ENCODE measurements at regions not wholly inside any gene's neighbourhood (a gene's known extent, or its start where the extent isn't known, plus 50 kb on each side); places are given as distances from the start of the nearest gene placed in this dataset.

DNA sequence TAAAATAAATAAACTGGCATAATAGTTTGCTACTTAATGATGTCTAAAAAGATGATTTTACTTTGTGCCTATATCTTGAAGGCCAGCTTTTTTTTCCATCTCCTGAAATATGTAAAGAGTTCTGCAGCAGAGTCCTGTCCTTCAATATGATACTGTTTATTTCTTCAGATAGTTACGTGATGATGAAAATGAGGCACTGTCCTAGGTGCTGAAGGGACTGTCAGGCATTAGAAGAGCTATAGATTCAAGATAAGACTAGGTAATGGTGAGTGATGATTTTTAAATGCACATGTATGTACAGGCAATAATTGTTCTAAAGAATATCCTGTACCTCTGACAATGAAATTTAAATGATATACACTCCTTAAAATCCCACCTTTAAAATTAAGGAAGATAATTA is 326.9 kb upstream of the DNAJC19 start:
- Histone ChIP-seq H3K9me3 (peaks cover 2% of the 10 kb centered on the region), H3K27ac (no peak overlapping the region), H3K4me3 (no peak overlapping the region), H3K36me3 (no peaks in the 10 kb centered on the region), H3K27me3 (no peaks in the 10 kb centered on the region), H3K4me1 (no peaks in the 10 kb centered on the region)
- TF ChIP-seq EP300 (IDR thresholded peaks at IDR 0.05) (no peak), POLR2AphosphoS5 (IDR thresholded peaks at IDR 0.05) (no peak), POLR2A (IDR thresholded peaks at IDR 0.05) (no peak), CTCF (IDR thresholded peaks at IDR 0.05) (no peak)
- WGBS: 7% methylated on average over 1 of the region's 1 CpG
- DNase-seq (ENCODE audit: low spot score in 2 of 2): no peak

- 27% methylated on average over 5 of the region's 5 CpGs for WGBS
- TF ChIP-seq EP300 (IDR thresholded peaks at IDR 0.05) (no peak), CTCF (IDR thresholded peaks at IDR 0.05) (no peak), POLR2A (IDR thresholded peaks at IDR 0.05) (no peak), POLR2AphosphoS5 (IDR thresholded peaks at IDR 0.05) (no peak)
- DNase-seq (ENCODE audit: low spot score in 2 of 2): no peak
- H3K9me3 ChIP-seq: no peaks in the 10 kb centered on the region
- peaks cover 3% of the 10 kb centered on the region for H3K27me3 ChIP-seq
- H3K4me1 ChIP-seq: no peaks in the 10 kb centered on the region
- no peaks in the 10 kb centered on the region for H3K36me3 ChIP-seq
- no peak overlapping the region for H3K27ac ChIP-seq
- H3K4me3 ChIP-seq: no peak overlapping the region
These were observed 323.8 kb upstream of the DNAJC19 start for GRCh38 chr3:181313335-181313734.

DNA sequence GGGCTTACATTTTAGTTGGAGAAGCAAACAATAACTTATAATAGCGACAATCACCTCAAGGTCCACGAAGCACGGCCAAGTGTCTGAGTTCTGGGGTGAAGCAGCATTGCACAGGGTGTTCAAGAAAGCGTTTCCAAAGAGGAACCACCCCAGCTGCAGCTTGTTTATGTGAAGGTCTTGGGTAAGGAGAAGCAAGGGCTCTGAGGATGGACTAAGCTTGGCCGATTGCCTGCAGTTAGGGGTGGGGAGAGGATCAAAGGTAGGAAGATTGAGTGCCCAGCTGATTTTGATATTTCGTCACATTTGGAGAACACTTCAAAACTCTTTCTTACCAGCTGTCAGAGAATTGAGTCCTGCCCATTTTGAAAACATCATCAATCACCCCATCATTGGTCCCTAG is 321.6 kb upstream of the DNAJC19 start:
- WGBS: 65% methylated on average over 6 of the region's 6 CpGs
- Histone ChIP-seq H3K27me3 (peaks cover 3% of the 10 kb centered on the region), H3K4me1 (no peaks in the 10 kb centered on the region), H3K36me3 (no peaks in the 10 kb centered on the region), H3K9me3 (no peaks in the 10 kb centered on the region), H3K27ac (no peak overlapping the region), H3K4me3 (no peak overlapping the region)
- TF ChIP-seq POLR2AphosphoS5 (IDR thresholded peaks at IDR 0.05): no peak
- no peak for TF ChIP-seq CTCF (IDR thresholded peaks at IDR 0.05)
- no peak for TF ChIP-seq EP300 (IDR thresholded peaks at IDR 0.05)
- no peak for TF ChIP-seq POLR2A (IDR thresholded peaks at IDR 0.05)
- DNase-seq (ENCODE audit: low spot score in 2 of 2): no peak

- no peak for DNase-seq (ENCODE audit: low spot score in 2 of 2)
- Histone ChIP-seq H3K4me1 (no peaks in the 10 kb centered on the region), H3K9me3 (no peaks in the 10 kb centered on the region), H3K27me3 (no peaks in the 10 kb centered on the region), H3K36me3 (no peaks in the 10 kb centered on the region), H3K4me3 (no peak overlapping the region), H3K27ac (no peak overlapping the region)
- TF ChIP-seq CTCF (IDR thresholded peaks at IDR 0.05) (no peak), POLR2A (IDR thresholded peaks at IDR 0.05) (no peak), EP300 (IDR thresholded peaks at IDR 0.05) (no peak), POLR2AphosphoS5 (IDR thresholded peaks at IDR 0.05) (no peak)
- WGBS: 48% methylated on average over 2 of the region's 2 CpGs
These were observed 313.4 kb upstream of the DNAJC19 start for GRCh38 chr3:181302960-181303359.

DNA sequence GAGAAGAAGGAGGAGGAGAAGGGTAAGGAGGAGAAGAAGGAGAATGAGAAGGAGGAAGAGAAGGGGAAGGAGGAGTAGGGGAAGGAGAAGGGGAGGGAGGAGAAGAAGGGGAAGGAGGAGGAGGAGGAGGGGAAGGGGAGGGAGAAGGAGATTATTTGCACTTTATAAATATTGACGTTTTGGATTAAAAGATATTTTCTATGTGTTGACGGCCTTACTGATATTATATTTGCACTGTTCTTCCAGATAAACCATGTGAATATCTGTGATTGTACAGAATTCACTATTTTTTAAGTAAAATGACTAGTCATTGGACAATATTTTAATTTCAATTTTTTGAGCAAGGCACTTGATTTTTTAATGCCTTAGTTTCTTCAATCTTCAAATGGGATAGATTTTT is 310.5 kb upstream of the DNAJC19 start:
- no peak overlapping the region for H3K4me3 ChIP-seq
- H3K9me3 ChIP-seq: no peaks in the 10 kb centered on the region
- H3K27me3 ChIP-seq: no peaks in the 10 kb centered on the region
- no peak overlapping the region for H3K27ac ChIP-seq
- no peak for DNase-seq (ENCODE audit: low spot score in 2 of 2)
- no peaks in the 10 kb centered on the region for H3K36me3 ChIP-seq
- TF ChIP-seq POLR2A (IDR thresholded peaks at IDR 0.05) (no peak), POLR2AphosphoS5 (IDR thresholded peaks at IDR 0.05) (no peak), CTCF (IDR thresholded peaks at IDR 0.05) (no peak), EP300 (IDR thresholded peaks at IDR 0.05) (no peak)
- H3K4me1 ChIP-seq: no peaks in the 10 kb centered on the region
- 78% methylated on average over 2 of the region's 2 CpGs for WGBS
